ENCODE measurements at regions not wholly inside any gene's neighbourhood (a gene's known extent, or its start where the extent isn't known, plus 50 kb on each side); places are given as distances from the start of the nearest gene placed in this dataset.

DNA sequence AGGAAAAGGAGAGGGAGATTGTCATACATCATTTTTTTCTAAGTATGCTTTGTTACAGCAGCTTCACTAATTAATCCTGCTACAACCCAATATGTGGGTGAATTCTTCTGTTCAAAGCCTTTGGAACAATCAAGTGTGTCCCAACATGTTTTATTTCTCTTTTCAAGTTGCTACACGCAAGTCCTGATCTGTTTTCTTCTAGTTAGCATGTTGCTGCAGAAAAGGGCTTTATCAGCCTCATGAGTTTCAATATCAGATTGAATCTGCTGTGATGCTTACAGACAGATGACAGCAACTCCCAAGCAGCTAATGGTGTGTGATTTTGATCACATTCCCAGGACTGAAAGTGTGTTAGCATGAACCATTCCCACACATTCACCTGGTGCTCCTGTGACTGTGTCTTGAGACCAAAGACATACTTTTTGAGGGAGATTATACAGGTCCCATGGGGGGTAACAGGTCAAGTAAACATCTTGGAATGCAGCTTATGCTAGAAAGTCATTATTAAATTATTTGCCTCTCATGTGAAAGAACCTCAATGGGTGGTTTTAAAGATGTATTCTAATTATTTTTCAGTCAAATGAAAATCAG is 96.9 kb upstream of the KCNJ16 start:
- TF ChIP-seq POLR2A (IDR thresholded peaks at IDR 0.05) = no peak
- TF ChIP-seq, protein P1, sequence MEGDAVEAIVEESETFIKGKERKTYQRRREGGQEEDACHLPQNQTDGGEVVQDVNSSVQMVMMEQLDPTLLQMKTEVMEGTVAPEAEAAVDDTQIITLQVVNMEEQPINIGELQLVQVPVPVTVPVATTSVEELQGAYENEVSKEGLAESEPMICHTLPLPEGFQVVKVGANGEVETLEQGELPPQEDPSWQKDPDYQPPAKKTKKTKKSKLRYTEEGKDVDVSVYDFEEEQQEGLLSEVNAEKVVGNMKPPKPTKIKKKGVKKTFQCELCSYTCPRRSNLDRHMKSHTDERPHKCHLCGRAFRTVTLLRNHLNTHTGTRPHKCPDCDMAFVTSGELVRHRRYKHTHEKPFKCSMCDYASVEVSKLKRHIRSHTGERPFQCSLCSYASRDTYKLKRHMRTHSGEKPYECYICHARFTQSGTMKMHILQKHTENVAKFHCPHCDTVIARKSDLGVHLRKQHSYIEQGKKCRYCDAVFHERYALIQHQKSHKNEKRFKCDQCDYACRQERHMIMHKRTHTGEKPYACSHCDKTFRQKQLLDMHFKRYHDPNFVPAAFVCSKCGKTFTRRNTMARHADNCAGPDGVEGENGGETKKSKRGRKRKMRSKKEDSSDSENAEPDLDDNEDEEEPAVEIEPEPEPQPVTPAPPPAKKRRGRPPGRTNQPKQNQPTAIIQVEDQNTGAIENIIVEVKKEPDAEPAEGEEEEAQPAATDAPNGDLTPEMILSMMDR (IDR thresholded peaks at IDR 0.05 in 8 of 11, conservative IDR thresholded peaks at IDR 0.05 in 3 of 11) = no peak
